Parathyroid adenoma (tissue), 2 donors: ENCODE measurements at regions not wholly inside any gene's neighbourhood (a gene's known extent, or its start where the extent isn't known, plus 50 kb on each side); places are given as distances from the start of the nearest gene placed in this dataset.
"Not testable (repeated sequence)": the region's sequence is repeated elsewhere in the genome, so short reads cannot be mapped to it uniquely, and the experiment has no call there.

Source experiments
- H2AFZ ChIP-seq: fragments of 300-600 bp; sonication (generic); one replicate; pipeline ENCODE4 v1.7.0; 2017; ENCODE audit warnings: antibody characterized with exemption, mild to moderate bottlenecking
- H3K27ac ChIP-seq: fragments of 300-600 bp; sonication (generic); one replicate; pipeline ENCODE4 v1.7.0; 2017
- H3K27me3 ChIP-seq: fragments of 300-600 bp; sonication (generic); one replicate; pipeline ENCODE4 v1.7.0; 2017; ENCODE audit warnings: low read length; ENCODE audit not compliant: control insufficient read depth, insufficient read depth
- H3K36me3 ChIP-seq: fragments of 300-600 bp; sonication (generic); one replicate; pipeline ENCODE4 v1.7.0; 2017; ENCODE audit warnings: low read length; ENCODE audit not compliant: control insufficient read depth, insufficient read depth
- H3K4me1 ChIP-seq: fragments of 300-600 bp; sonication (generic); one replicate; pipeline ENCODE4 v1.7.0; 2017; ENCODE audit warnings: control low read depth
- H3K4me2 ChIP-seq: fragments of 300-600 bp; sonication (generic); one replicate; pipeline ENCODE4 v1.7.0; 2017; ENCODE audit warnings: low read length
- H3K4me3 ChIP-seq: fragments of 300-600 bp; sonication (generic); one replicate; pipeline ENCODE4 v1.7.0; 2017; ENCODE audit warnings: low read depth, low read length
- H3K79me2 ChIP-seq: fragments of 300-600 bp; sonication (generic); one replicate; pipeline ENCODE4 v1.7.0; 2017; ENCODE audit warnings: control low read depth
- H3K9ac ChIP-seq: fragments of 300-600 bp; sonication (generic); one replicate; pipeline ENCODE4 v1.7.0; 2017; ENCODE audit warnings: mild to moderate bottlenecking
- H3K9me3 ChIP-seq: fragments of 300-600 bp; sonication (generic); one replicate; pipeline ENCODE4 v1.7.0; 2017; ENCODE audit warnings: low read length; ENCODE audit not compliant: control insufficient read depth
- CTCF ChIP-seq: fragments of 300-600 bp; sonication (generic); IDR thresholded peaks from one replicate; pipeline ENCODE4 v1.7.0; 2017; ENCODE audit warnings: antibody characterized with exemption, mild to moderate bottlenecking
- donor health status: primary hyperparathyroidism.

- no peak for TF ChIP-seq CTCF
- H2AFZ ChIP-seq = no peak overlapping the region
- H3K9me3 ChIP-seq = no peaks in the 10 kb centered on the region
- no peaks in the 10 kb centered on the region for H3K4me1 ChIP-seq
- H3K4me2 ChIP-seq = no peak overlapping the region
- no peaks in the 10 kb centered on the region for H3K27me3 ChIP-seq
- H3K79me2 ChIP-seq = no peaks in the 10 kb centered on the region
- H3K36me3 ChIP-seq = no peaks in the 10 kb centered on the region
- no peak overlapping the region for H3K27ac ChIP-seq
- no peak overlapping the region for H3K9ac ChIP-seq
- no peak overlapping the region for H3K4me3 ChIP-seq
Measured at GRCh38 chr2:35114765-35115164, 1240.8 kb upstream of the CRIM1 start.

- not testable (repeated sequence) for H3K36me3 ChIP-seq, H3K9me3 ChIP-seq, H3K4me1 ChIP-seq
Measured at GRCh38 chr2:35112367-35112766, 1243.2 kb upstream of the CRIM1 start.

GRCh38 chr2:35104309-35104708 is 1251.3 kb upstream of the CRIM1 start:
- no peak for TF ChIP-seq CTCF
- H2AFZ ChIP-seq = no peak overlapping the region
- no peaks in the 10 kb centered on the region for H3K4me1 ChIP-seq
- H3K27me3 ChIP-seq = no peaks in the 10 kb centered on the region
- no peak overlapping the region for H3K4me2 ChIP-seq
- H3K79me2 ChIP-seq = no peaks in the 10 kb centered on the region
- no peak overlapping the region for H3K4me3 ChIP-seq
- H3K9ac ChIP-seq = no peak overlapping the region
- no peak overlapping the region for H3K27ac ChIP-seq
- H3K9me3 ChIP-seq = no peaks in the 10 kb centered on the region
- H3K36me3 ChIP-seq = no peaks in the 10 kb centered on the region

More at GRCh38 chr2:35112367-35112766, 1243.2 kb upstream of the CRIM1 start:
- H2AFZ ChIP-seq, H3K27ac ChIP-seq, H3K4me2 ChIP-seq, H3K4me3 ChIP-seq, H3K27me3 ChIP-seq, H3K9ac ChIP-seq, H3K79me2 ChIP-seq: not testable (repeated sequence)

GRCh38 chr2:35099342-35099741 is 1256.2 kb upstream of the CRIM1 start:
- H3K4me3 ChIP-seq = no peak overlapping the region
- H3K4me2 ChIP-seq = no peak overlapping the region
- H3K9ac ChIP-seq = no peak overlapping the region
- H3K36me3 ChIP-seq = no peaks in the 10 kb centered on the region
- H3K79me2 ChIP-seq = no peaks in the 10 kb centered on the region
- no peak overlapping the region for H2AFZ ChIP-seq
- TF ChIP-seq CTCF = no peak
- H3K9me3 ChIP-seq = no peaks in the 10 kb centered on the region
- H3K27ac ChIP-seq = no peak overlapping the region
- H3K27me3 ChIP-seq = no peaks in the 10 kb centered on the region
- H3K4me1 ChIP-seq = no peaks in the 10 kb centered on the region

- Histone ChIP-seq H3K4me3 (no peak overlapping the region), H3K9me3 (no peaks in the 10 kb centered on the region), H3K27ac (no peak overlapping the region), H3K36me3 (no peaks in the 10 kb centered on the region), H3K4me2 (no peak overlapping the region), H3K27me3 (no peaks in the 10 kb centered on the region), H3K4me1 (no peaks in the 10 kb centered on the region), H3K79me2 (no peaks in the 10 kb centered on the region), H2AFZ (no peak overlapping the region), H3K9ac (no peak overlapping the region)
- no peak for TF ChIP-seq CTCF
Measured at GRCh38 chr2:35082072-35082471, 1273.5 kb upstream of the CRIM1 start.
